ENCODE measurements at regions not wholly inside any gene's neighbourhood (a gene's known extent, or its start where the extent isn't known, plus 50 kb on each side); places are given as distances from the start of the nearest gene placed in this dataset.
"Not testable (repeated sequence)": the region's sequence is repeated elsewhere in the genome, so short reads cannot be mapped to it uniquely, and the experiment has no call there.

DNA sequence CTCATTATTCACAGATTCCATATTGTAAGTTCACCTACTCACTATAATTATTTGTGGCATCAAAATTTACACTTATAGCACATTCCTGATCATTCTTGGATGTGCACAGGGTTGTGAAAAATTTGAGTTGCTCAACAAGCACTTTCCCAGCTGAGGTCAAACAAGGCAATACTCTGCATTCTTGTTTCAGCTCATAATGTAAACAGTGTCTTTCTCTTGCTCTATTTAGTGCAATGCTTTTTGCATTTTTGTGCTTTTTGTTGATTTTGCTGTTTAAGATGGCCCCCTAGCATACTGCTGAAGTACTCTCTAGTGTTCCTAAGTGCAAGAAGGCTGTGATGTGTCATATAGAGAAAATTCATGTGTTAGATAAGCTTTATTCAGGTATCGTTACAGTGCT, 66.7 kb upstream of the TNIK start:
- Histone ChIP-seq H3K4me3 (ENCODE audit: insufficient read depth, low read depth, low read length) (no peak overlapping the region), H3K9me3 (ENCODE audit: control insufficient read depth, low read length) (no peaks in the 10 kb centered on the region), H3K27me3 (ENCODE audit: control insufficient read depth, insufficient read depth, low read length, poor library complexity, severe bottlenecking) (no peaks in the 10 kb centered on the region), H3K27ac (ENCODE audit: insufficient read depth, low read depth, low read length, poor library complexity, severe bottlenecking) (no peak overlapping the region), H3K4me1 (ENCODE audit: control insufficient read depth, insufficient read depth, low read length) (no peaks in the 10 kb centered on the region), H3K36me3 (ENCODE audit: control insufficient read depth, insufficient read depth, low read length) (no peaks in the 10 kb centered on the region)
- WGBS, 2 experiments = no CpG with 5 or more reads among the region's 1 CpG

DNA sequence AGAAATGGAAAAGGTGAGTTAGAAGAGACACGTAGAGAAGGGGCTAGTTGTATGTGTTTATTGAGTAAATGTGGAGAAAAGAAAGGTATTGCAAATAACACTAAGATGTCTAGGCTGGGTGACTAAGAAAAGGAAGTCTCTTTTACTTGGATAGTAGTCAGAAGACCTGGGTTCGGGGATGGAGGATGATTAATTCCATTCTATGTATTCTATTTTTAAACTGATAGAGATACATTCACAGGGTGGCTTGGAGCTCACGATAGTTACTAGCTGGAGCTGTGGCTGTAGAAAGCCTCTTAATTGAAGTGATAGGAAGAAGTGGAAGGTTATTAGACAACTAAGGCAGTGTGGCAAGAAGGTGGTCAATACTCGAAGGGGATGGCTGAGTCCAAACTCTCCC, 65.9 kb upstream of the TNIK start:
- H3K9me3 ChIP-seq (ENCODE audit: control insufficient read depth, low read length) = no peaks in the 10 kb centered on the region
- H3K27ac ChIP-seq (ENCODE audit: insufficient read depth, low read depth, low read length, poor library complexity, severe bottlenecking) = no peak overlapping the region
- H3K4me1 ChIP-seq (ENCODE audit: control insufficient read depth, insufficient read depth, low read length) = no peaks in the 10 kb centered on the region
- WGBS, 2 experiments = 90 to 98% methylated on average over 4 of the region's 4 CpGs
- no peaks in the 10 kb centered on the region for H3K27me3 ChIP-seq (ENCODE audit: control insufficient read depth, insufficient read depth, low read length, poor library complexity, severe bottlenecking)
- no peaks in the 10 kb centered on the region for H3K36me3 ChIP-seq (ENCODE audit: control insufficient read depth, insufficient read depth, low read length)
- H3K4me3 ChIP-seq (ENCODE audit: insufficient read depth, low read depth, low read length) = no peak overlapping the region

DNA sequence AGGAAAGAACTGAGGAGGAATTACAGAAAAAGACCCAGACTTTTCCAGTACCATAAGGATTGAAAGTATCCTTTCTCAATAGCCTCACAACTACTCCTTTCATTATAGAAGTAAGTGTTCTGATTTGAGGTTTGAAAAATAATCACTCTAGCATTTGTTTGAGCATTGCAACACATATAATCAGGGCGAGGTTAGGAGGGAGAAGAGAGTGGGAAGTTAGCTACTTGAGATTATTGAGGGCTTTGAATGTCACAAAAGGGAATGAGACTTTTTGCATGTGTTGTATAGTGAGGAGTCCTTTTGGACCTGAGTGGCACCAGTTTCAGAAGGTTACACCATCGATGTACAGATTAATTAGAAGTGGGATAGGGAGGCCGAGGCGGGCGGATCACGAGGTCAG, 65.2 kb upstream of the TNIK start:
- H3K4me1 ChIP-seq (ENCODE audit: control insufficient read depth, insufficient read depth, low read length) = no peaks in the 10 kb centered on the region
- no peak overlapping the region for H3K27ac ChIP-seq (ENCODE audit: insufficient read depth, low read depth, low read length, poor library complexity, severe bottlenecking)
- no peaks in the 10 kb centered on the region for H3K9me3 ChIP-seq (ENCODE audit: control insufficient read depth, low read length)
- H3K36me3 ChIP-seq (ENCODE audit: control insufficient read depth, insufficient read depth, low read length) = no peaks in the 10 kb centered on the region
- H3K27me3 ChIP-seq (ENCODE audit: control insufficient read depth, insufficient read depth, low read length, poor library complexity, severe bottlenecking) = no peaks in the 10 kb centered on the region
- 97 to 98% methylated on average over 6 of the region's 6 CpGs for WGBS, 2 experiments
- H3K4me3 ChIP-seq (ENCODE audit: insufficient read depth, low read depth, low read length) = no peak overlapping the region

DNA sequence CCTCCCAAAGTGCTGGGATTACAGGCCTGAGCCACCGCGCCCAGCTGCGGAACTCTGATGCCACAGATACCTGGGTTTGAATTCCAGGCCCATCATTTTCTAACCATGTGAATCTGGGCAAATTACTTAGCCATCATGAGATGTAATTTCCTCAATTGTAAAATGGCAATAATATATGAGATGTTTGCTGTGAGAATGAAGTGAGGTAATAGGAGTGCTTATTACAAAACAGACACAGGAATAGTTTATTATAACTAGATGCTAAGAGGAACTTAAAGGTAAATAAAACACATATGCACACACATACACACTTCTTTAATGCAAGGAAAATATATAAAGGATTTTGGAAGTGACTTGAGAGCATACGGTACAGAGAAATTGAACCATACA, 64.7 kb upstream of the TNIK start:
- WGBS, 2 experiments = 96% methylated on average over 4 of the region's 4 CpGs
- no peaks in the 10 kb centered on the region for H3K4me1 ChIP-seq (ENCODE audit: control insufficient read depth, insufficient read depth, low read length)
- H3K9me3 ChIP-seq (ENCODE audit: control insufficient read depth, low read length) = no peaks in the 10 kb centered on the region
- no peak overlapping the region for H3K4me3 ChIP-seq (ENCODE audit: insufficient read depth, low read depth, low read length)
- H3K36me3 ChIP-seq (ENCODE audit: control insufficient read depth, insufficient read depth, low read length) = no peaks in the 10 kb centered on the region
- no peak overlapping the region for H3K27ac ChIP-seq (ENCODE audit: insufficient read depth, low read depth, low read length, poor library complexity, severe bottlenecking)
- H3K27me3 ChIP-seq (ENCODE audit: control insufficient read depth, insufficient read depth, low read length, poor library complexity, severe bottlenecking) = no peaks in the 10 kb centered on the region

DNA sequence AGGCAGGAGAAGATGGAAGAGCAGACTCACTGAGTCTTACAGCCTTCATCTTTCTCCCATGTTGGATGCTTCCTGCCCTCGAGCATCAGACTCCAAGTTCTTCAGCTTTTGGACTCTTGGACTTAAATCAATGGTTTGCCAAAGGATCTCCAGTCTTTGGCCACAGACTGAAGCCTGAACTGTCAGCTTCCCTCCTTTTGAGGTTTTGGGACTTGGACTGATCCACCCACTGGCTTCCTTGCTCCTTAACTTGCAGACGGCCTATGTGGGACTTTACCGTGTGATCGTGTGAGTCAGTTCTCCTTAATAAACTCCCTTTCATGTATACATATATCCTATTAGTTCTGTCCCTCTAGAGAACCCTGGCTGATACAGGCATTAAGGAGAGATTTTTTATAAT, 62.4 kb upstream of the TNIK start:
- H3K4me3 ChIP-seq (ENCODE audit: insufficient read depth, low read depth, low read length) = no peak overlapping the region
- no peak overlapping the region for H3K27ac ChIP-seq (ENCODE audit: insufficient read depth, low read depth, low read length, poor library complexity, severe bottlenecking)
- 91 to 95% methylated on average over 4 of the region's 4 CpGs for WGBS, 2 experiments
- H3K27me3 ChIP-seq (ENCODE audit: control insufficient read depth, insufficient read depth, low read length, poor library complexity, severe bottlenecking) = no peaks in the 10 kb centered on the region
- no peaks in the 10 kb centered on the region for H3K9me3 ChIP-seq (ENCODE audit: control insufficient read depth, low read length)
- no peaks in the 10 kb centered on the region for H3K4me1 ChIP-seq (ENCODE audit: control insufficient read depth, insufficient read depth, low read length)
- H3K36me3 ChIP-seq (ENCODE audit: control insufficient read depth, insufficient read depth, low read length) = no peaks in the 10 kb centered on the region

DNA sequence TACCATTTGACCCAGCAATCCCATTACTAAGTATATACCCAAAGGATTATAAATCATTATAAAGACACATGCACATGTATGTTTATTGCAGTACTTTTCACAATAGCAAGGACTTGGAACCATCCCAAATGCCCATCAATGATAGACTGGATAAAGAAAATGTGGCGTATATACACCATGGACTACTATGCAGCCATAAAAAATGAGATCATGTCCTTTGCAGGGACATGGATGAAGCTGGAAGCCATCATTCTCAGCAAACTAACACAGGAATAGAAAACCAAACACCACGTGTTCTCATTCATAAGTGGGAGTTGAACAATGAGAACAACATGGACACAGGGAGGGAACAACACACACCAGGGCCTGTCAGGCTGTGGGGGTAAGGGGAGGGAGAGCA, 59.2 kb upstream of the TNIK start:
- H3K4me1 ChIP-seq (ENCODE audit: control insufficient read depth, insufficient read depth, low read length); H3K27me3 ChIP-seq (ENCODE audit: control insufficient read depth, insufficient read depth, low read length, poor library complexity, severe bottlenecking); H3K27ac ChIP-seq (ENCODE audit: insufficient read depth, low read depth, low read length, poor library complexity, severe bottlenecking); H3K36me3 ChIP-seq (ENCODE audit: control insufficient read depth, insufficient read depth, low read length); H3K4me3 ChIP-seq (ENCODE audit: insufficient read depth, low read depth, low read length); H3K9me3 ChIP-seq (ENCODE audit: control insufficient read depth, low read length): not testable (repeated sequence)
- 97 to 100% methylated on average over 2 of the region's 2 CpGs for WGBS, 2 experiments

DNA sequence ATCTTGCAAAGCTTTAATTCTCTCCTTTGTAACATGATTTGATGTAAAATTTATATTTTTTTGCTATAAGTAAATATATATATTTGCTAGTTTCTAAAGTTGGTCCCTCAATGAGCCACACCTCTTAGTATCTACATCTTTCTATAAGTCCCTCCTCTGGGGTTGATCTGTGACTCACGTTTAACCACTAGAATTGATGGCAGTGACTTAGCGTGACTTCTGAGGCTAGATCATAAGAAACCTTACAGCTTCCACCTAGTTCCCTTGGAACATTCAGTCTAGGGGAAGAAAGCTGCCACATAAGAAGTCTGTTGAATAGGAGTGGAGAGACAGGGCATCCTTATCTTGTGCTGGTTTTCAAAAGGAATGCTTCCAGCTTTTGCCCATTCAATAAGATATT, 56.6 kb upstream of the TNIK start:
- Histone ChIP-seq H3K27ac (ENCODE audit: insufficient read depth, low read depth, low read length, poor library complexity, severe bottlenecking) (no peak overlapping the region), H3K9me3 (ENCODE audit: control insufficient read depth, low read length) (no peaks in the 10 kb centered on the region), H3K36me3 (ENCODE audit: control insufficient read depth, insufficient read depth, low read length) (no peaks in the 10 kb centered on the region), H3K27me3 (ENCODE audit: control insufficient read depth, insufficient read depth, low read length, poor library complexity, severe bottlenecking) (no peaks in the 10 kb centered on the region), H3K4me3 (ENCODE audit: insufficient read depth, low read depth, low read length) (no peak overlapping the region), H3K4me1 (ENCODE audit: control insufficient read depth, insufficient read depth, low read length) (no peaks in the 10 kb centered on the region)
- 94 to 97% methylated on average over 2 of the region's 2 CpGs for WGBS, 2 experiments

DNA sequence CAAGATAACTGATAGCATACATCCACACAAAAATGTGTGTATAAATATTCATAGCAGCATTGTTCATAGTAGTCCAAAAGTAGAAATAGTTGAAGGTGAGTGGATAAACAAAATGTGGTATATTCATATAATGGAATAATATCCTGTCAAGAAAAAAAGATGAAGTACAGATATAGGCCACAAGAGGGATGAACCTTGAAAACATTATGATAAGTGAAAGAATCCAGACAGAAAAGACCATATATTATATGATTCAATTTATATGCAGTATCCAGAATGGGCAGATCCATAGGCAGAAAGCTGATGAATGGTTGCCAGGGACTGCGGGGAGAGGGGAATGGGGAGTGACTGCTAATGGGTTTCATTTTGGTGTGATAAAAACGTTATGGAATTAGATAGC, 54.3 kb upstream of the TNIK start:
- no peaks in the 10 kb centered on the region for H3K27me3 ChIP-seq (ENCODE audit: control insufficient read depth, insufficient read depth, low read length, poor library complexity, severe bottlenecking)
- no peak overlapping the region for H3K4me3 ChIP-seq (ENCODE audit: insufficient read depth, low read depth, low read length)
- no peak overlapping the region for H3K27ac ChIP-seq (ENCODE audit: insufficient read depth, low read depth, low read length, poor library complexity, severe bottlenecking)
- no peaks in the 10 kb centered on the region for H3K9me3 ChIP-seq (ENCODE audit: control insufficient read depth, low read length)
- H3K4me1 ChIP-seq (ENCODE audit: control insufficient read depth, insufficient read depth, low read length) = no peaks in the 10 kb centered on the region
- 79 to 94% methylated on average over 1 to 2 of the region's 2 CpGs for WGBS, 2 experiments
- H3K36me3 ChIP-seq (ENCODE audit: control insufficient read depth, insufficient read depth, low read length) = no peaks in the 10 kb centered on the region

DNA sequence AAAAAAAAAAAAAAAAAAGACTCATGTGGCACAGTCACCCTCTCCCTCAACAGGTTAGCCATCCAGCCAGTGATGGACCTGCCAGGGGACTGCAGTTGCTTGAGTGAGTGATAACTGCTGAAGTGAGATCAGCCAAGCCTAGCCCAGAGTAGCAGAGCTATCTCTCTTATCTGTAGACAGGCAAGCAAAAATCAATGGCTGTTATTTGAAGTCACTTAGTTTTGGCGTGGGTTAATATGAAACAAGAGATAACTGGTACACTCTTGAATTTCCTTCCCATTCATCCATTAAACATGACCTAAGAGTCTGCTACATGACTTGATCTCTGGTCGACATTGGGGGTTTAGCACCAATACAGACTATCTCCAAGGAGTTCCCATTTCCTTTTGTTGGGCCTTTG, 51.2 kb upstream of the TNIK start:
- Histone ChIP-seq H3K27me3 (ENCODE audit: control insufficient read depth, insufficient read depth, low read length, poor library complexity, severe bottlenecking) (no peaks in the 10 kb centered on the region), H3K4me3 (ENCODE audit: insufficient read depth, low read depth, low read length) (no peak overlapping the region), H3K4me1 (ENCODE audit: control insufficient read depth, insufficient read depth, low read length) (no peaks in the 10 kb centered on the region), H3K9me3 (ENCODE audit: control insufficient read depth, low read length) (no peaks in the 10 kb centered on the region), H3K36me3 (ENCODE audit: control insufficient read depth, insufficient read depth, low read length) (no peaks in the 10 kb centered on the region), H3K27ac (ENCODE audit: insufficient read depth, low read depth, low read length, poor library complexity, severe bottlenecking) (no peak overlapping the region)
- WGBS, 2 experiments = 94 to 95% methylated on average over 2 of the region's 2 CpGs
